Lower lobe of right lung (tissue), 2 donors: ENCODE measurements at regions not wholly inside any gene's neighbourhood (a gene's known extent, or its start where the extent isn't known, plus 50 kb on each side); places are given as distances from the start of the nearest gene placed in this dataset.

Source experiments
- ATAC-seq, 2 donors: fragments of 200-7000 bp; cut with Tn5 transposase; one replicate each; pipeline ENCODE4 v1.9.1; 2020 to 2022; ENCODE audit warnings: mild to moderate bottlenecking in 2 of 2, moderate library complexity in 2 of 2
- DNase-seq: peaks from one replicate; pipeline ENCODE4 v3.0.0-alpha.2; 2020
- H3K27ac ChIP-seq: fragments of 200-600 bp; one replicate; pipeline ENCODE4 v1.8.0; 2022
- H3K27me3 ChIP-seq: fragments of 200-600 bp; one replicate; pipeline ENCODE4 v1.8.0; 2022; ENCODE audit warnings: low read depth
- H3K36me3 ChIP-seq: fragments of 200-600 bp; one replicate; pipeline ENCODE4 v1.8.0; 2022; ENCODE audit warnings: mild to moderate bottlenecking
- H3K4me1 ChIP-seq: fragments of 200-600 bp; one replicate; pipeline ENCODE4 v1.8.0; 2022
- H3K4me3 ChIP-seq: fragments of 200-600 bp; one replicate; pipeline ENCODE4 v1.8.0; 2022; ENCODE audit warnings: mild to moderate bottlenecking
- H3K9me3 ChIP-seq: fragments of 200-600 bp; one replicate; pipeline ENCODE4 v1.8.0; 2022
- CTCF ChIP-seq: fragments of 200-600 bp; IDR thresholded peaks from one replicate; pipeline ENCODE4 v1.8.0; 2022; ENCODE audit warnings: antibody characterized with exemption, mild to moderate bottlenecking
- intact Hi-C: fragments of 100-400 bp; cut with DNase I; formaldehyde crosslinking; loops from one replicate; pipeline ENCODE4 v1.11.0; 2022
- donor health status: DM: no; HTN: yes; CAD: no; lungs with severe emphysema.

GRCh38 chr18:65081786-65082185, 669.0 kb upstream of the CDH7 start:
- no peak for TF ChIP-seq CTCF
- Histone ChIP-seq H3K27ac (no peak overlapping the region), H3K4me1 (no peaks in the 10 kb centered on the region), H3K27me3 (no peaks in the 10 kb centered on the region), H3K4me3 (no peak overlapping the region), H3K9me3 (no peaks in the 10 kb centered on the region), H3K36me3 (no peaks in the 10 kb centered on the region)
- ATAC-seq (no peak), DNase-seq (no peak)
- intact Hi-C loops: no loop called here

GRCh38 chr18:65073060-65073550, 677.7 kb upstream of the CDH7 start:
- intact Hi-C loops: no loop called here
- Histone ChIP-seq H3K27me3 (no peaks in the 10 kb centered on the region), H3K27ac (no peak overlapping the region), H3K4me3 (no peak overlapping the region), H3K9me3 (no peaks in the 10 kb centered on the region), H3K4me1 (no peaks in the 10 kb centered on the region), H3K36me3 (no peaks in the 10 kb centered on the region)
- TF ChIP-seq CTCF: no peak
- DNase-seq: no peak
- ATAC-seq: no peak

- TF ChIP-seq CTCF: no peak
- DNase-seq (no peak), ATAC-seq (no peak)
- Histone ChIP-seq H3K27me3 (no peaks in the 10 kb centered on the region), H3K4me3 (peak overlapping the region; percentile 8), H3K36me3 (no peaks in the 10 kb centered on the region), H3K27ac (no peak overlapping the region), H3K4me1 (no peaks in the 10 kb centered on the region), H3K9me3 (no peaks in the 10 kb centered on the region)
- intact Hi-C loops: no loop called here
These were observed 693.3 kb upstream of the CDH7 start for GRCh38 chr18:65057439-65058083.

- DNase-seq (no peak), ATAC-seq (no peak)
- Histone ChIP-seq H3K4me1 (no peaks in the 10 kb centered on the region), H3K36me3 (no peaks in the 10 kb centered on the region), H3K27me3 (no peaks in the 10 kb centered on the region), H3K4me3 (no peak overlapping the region), H3K27ac (no peak overlapping the region), H3K9me3 (no peaks in the 10 kb centered on the region)
- intact Hi-C loops: no loop called here
- no peak for TF ChIP-seq CTCF
These were observed 694.2 kb upstream of the CDH7 start for GRCh38 chr18:65056575-65056974.

GRCh38 chr18:65049586-65049985, 701.2 kb upstream of the CDH7 start:
- intact Hi-C loops: no loop called here
- Histone ChIP-seq H3K4me3 (no peak overlapping the region), H3K36me3 (no peaks in the 10 kb centered on the region), H3K27ac (no peak overlapping the region), H3K9me3 (no peaks in the 10 kb centered on the region), H3K27me3 (no peaks in the 10 kb centered on the region), H3K4me1 (no peaks in the 10 kb centered on the region)
- no peak for TF ChIP-seq CTCF
- DNase-seq (no peak), ATAC-seq (no peak)
